Heart left ventricle (tissue), 16 donors: ENCODE measurements at regions not wholly inside any gene's neighbourhood (a gene's known extent, or its start where the extent isn't known, plus 50 kb on each side); places are given as distances from the start of the nearest gene placed in this dataset.

Source experiments
- ATAC-seq, 4 donors: fragments of 200-7000 bp; cut with Tn5 transposase; one replicate each; pipeline ENCODE4 v1.9.1; 2020 to 2022; ENCODE audit warnings: moderate library complexity in 4 of 4, mild to moderate bottlenecking in 3 of 4, moderate number of reproducible peaks in 1 of 4
- DNase-seq, 5 donors: peaks; one replicate each; pipeline ENCODE4 v3.0.0-alpha.2; 2020
- H3K27ac ChIP-seq, 12 donors: fragments of 200-600 bp; sonication (generic) in 4 of 12; one replicate each; pipeline versions ENCODE4 v1.5.0 to v1.8.0; 2016 to 2022; ENCODE audit warnings: mild to moderate bottlenecking in 2 of 12
- H3K27me3 ChIP-seq, 9 donors: fragments of 200-600 bp; sonication (generic) in 2 of 9; one replicate each; pipeline versions ENCODE4 v1.5.1 to v1.8.0; 2016 to 2022; ENCODE audit warnings: mild to moderate bottlenecking in 3 of 9
- H3K36me3 ChIP-seq, 9 donors: fragments of 200-600 bp; sonication (generic) in 2 of 9; one replicate each; pipeline versions ENCODE4 v1.5.0 to v1.8.0; 2018 to 2022; ENCODE audit warnings: mild to moderate bottlenecking in 2 of 9
- H3K4me1 ChIP-seq, 12 donors: fragments of 200-600 bp; sonication (generic) in 4 of 12; one replicate each; pipeline versions ENCODE4 v1.5.0 to v1.8.0; 2016 to 2022; ENCODE audit warnings: mild to moderate bottlenecking in 3 of 12
- H3K4me3 ChIP-seq, 12 donors: fragments of 200-600 bp; sonication (generic) in 4 of 12; one replicate each; pipeline versions ENCODE4 v1.5.0 to v1.8.0; 2017 to 2022; ENCODE audit warnings: mild to moderate bottlenecking in 9 of 12, moderate library complexity in 4 of 12
- H3K9me3 ChIP-seq, 12 donors: fragments of 200-600 bp; sonication (generic) in 4 of 12; one replicate each; pipeline versions ENCODE4 v1.5.0 to v1.8.0; 2016 to 2022; ENCODE audit warnings: mild to moderate bottlenecking in 1 of 12
- CTCF ChIP-seq, 12 donors: fragments of 200-600 bp; sonication (generic) in 4 of 12; IDR thresholded peaks; one replicate each; pipeline versions ENCODE4 v1.5.0 to v1.8.0; 2018 to 2022; ENCODE audit warnings: antibody characterized with exemption in 12 of 12, mild to moderate bottlenecking in 5 of 12
- POLR2A ChIP-seq, 2 donors: fragments of 450-650 bp; IDR thresholded peaks; one replicate each; pipeline ENCODE4 v1.6.1; 2017; ENCODE audit warnings: antibody characterized with exemption in 2 of 2, mild to moderate bottlenecking in 2 of 2, moderate library complexity in 2 of 2
- WGBS, 4 donors: extraction: QIAGEN DNeasy Blood & Tissue Kit in 2 of 4; methylation state at CpG; one replicate each; pipeline versions ENCODE4 v1.1.5 to v1.1.7; 2013 to 2018; 5-methylcytosine and 5-hydroxymethylcytosine counted together
- intact Hi-C, 10 donors: fragments of 100-400 bp; cut with DNase I; formaldehyde crosslinking; loops; one replicate each; pipeline versions ENCODE4 v1.11.1 to v1.14.2; 2022
- donor health status: ischemic (EF 13 %, LVEDD 7.1; RV severe dilation, severe dysfunction).
- donor health status: healthy with polysubstance abuse.
- donor health status: DM: no; HTN: yes; CAD: no.
- donor health status: DM: no; HTN: no; CAD: no.
- donor health status: ischemic (EF 25% LVEDD 6.9; RV normal size, moderate dysfunction).
- donor health status: ischemic (EF 25% LVEDD 5.7; RV mildly dilated, moderate dysfunction).
- donor health status: healthy.
- donor health status: DM: yes; HTN: yes; CAD: no.
- donor health status: ischemic (EF 35%, LVEDD 5.7; RV mildly dilated, moderate dysfunction).
- donor health status: nonischemic (EF 11% LVEDD 7.7; RV severe dilation, severe dysfunction).
- donor health status: DM: yes; HTN: yes; CAD: no.
- donor health status: PGD.
- donor health status: ischemic (EF 29% LVEDD 5.4; RV normal size, mild dysfunction).
- donor health status: nonischemic (EF 23%, LVEDD 6.1; RV moderate dilation, normal function).

- intact Hi-C loops = no loop called here
- Histone ChIP-seq H3K27me3 (peaks cover 0 to 35% (median 5%) of the 10 kb centered on the region in 9 donors), H3K4me3 (no peak overlapping the region), H3K27ac (peak overlapping the region in 1 of 12 donors; percentile 55), H3K4me1 (peaks cover 0 to 7% (median 0%) of the 10 kb centered on the region in 12 donors), H3K36me3 (no peaks in the 10 kb centered on the region), H3K9me3 (no peaks in the 10 kb centered on the region)
- ATAC-seq = no peak
- 87 to 92% (median 91%) methylated on average over 18 to 31 of the region's 31 CpGs for WGBS, 4 donors
- no peak for TF ChIP-seq CTCF (IDR thresholded peaks at IDR 0.05)
- TF ChIP-seq POLR2A (IDR thresholded peaks at IDR 0.05) = no peak
- DNase-seq = peak in 1 of 5 donors; percentile 47
These were observed 64.4 kb upstream of the ADGRA1 start for GRCh38 chr10:133023216-133023843.

GRCh38 chr10:133022776-133023100 lies 65.0 kb upstream of the ADGRA1 start:
- ATAC-seq (peak in 3 of 4 donors; percentile 35 to 75 (median 71)), DNase-seq (peak in 3 of 5 donors; percentile 29 to 52 (median 48))
- H3K4me3 ChIP-seq = no peak overlapping the region
- no peaks in the 10 kb centered on the region for H3K9me3 ChIP-seq
- peaks cover 0 to 7% (median 0%) of the 10 kb centered on the region in 12 donors for H3K4me1 ChIP-seq
- no peak for TF ChIP-seq POLR2A (IDR thresholded peaks at IDR 0.05)
- TF ChIP-seq CTCF (IDR thresholded peaks at IDR 0.05) = no peak
- intact Hi-C loops = no loop called here
- WGBS, 4 donors = 23 to 33% (median 27%) methylated on average over 10 of the region's 10 CpGs
- H3K36me3 ChIP-seq = no peaks in the 10 kb centered on the region
- H3K27ac ChIP-seq = peak overlapping the region in 4 of 12 donors; percentile 11 to 55 (median 42)
- H3K27me3 ChIP-seq = peaks cover 0 to 33% (median 5%) of the 10 kb centered on the region in 9 donors

- Histone ChIP-seq H3K27ac (peak overlapping the region in 4 of 12 donors; percentile 11 to 55 (median 42)), H3K4me1 (peaks cover 0 to 7% (median 0%) of the 10 kb centered on the region in 12 donors), H3K27me3 (peaks cover 0 to 28% (median 5%) of the 10 kb centered on the region in 9 donors), H3K9me3 (no peaks in the 10 kb centered on the region), H3K4me3 (no peak overlapping the region), H3K36me3 (no peaks in the 10 kb centered on the region)
- peak in 1 of 4 donors; percentile 15 for ATAC-seq
- DNase-seq = peak in 2 of 5 donors; percentile 20 to 48
- WGBS, 4 donors = 74 to 77% (median 75%) methylated on average over 48 to 50 of the region's 50 CpGs
- TF ChIP-seq CTCF (IDR thresholded peaks at IDR 0.05) (no peak), POLR2A (IDR thresholded peaks at IDR 0.05) (no peak)
- intact Hi-C loops = no loop called here
These were observed 65.6 kb upstream of the ADGRA1 start for GRCh38 chr10:133021963-133022775.
